ENCODE measurements at regions not wholly inside any gene's neighbourhood (a gene's known extent, or its start where the extent isn't known, plus 50 kb on each side); places are given as distances from the start of the nearest gene placed in this dataset.
A peak's percentile ranks its signal among the peaks of the same experiment; 100 is the strongest.

- no peak for DNase-seq (ENCODE audit: low read depth)
- no peak for TF ChIP-seq CTCF (IDR thresholded peaks at IDR 0.05; ENCODE audit: insufficient read depth, low read depth, low read length, missing control alignments)
- no peak overlapping the region for H3K4me3 ChIP-seq (ENCODE audit: low read depth, low read length)
These were observed 91.2 kb upstream of the SOD3 start for GRCh38 chr4:24704149-24704548.

- DNase-seq (ENCODE audit: low read depth) = no peak
- H3K4me3 ChIP-seq (ENCODE audit: low read depth, low read length) = no peak overlapping the region
- TF ChIP-seq CTCF (IDR thresholded peaks at IDR 0.05; ENCODE audit: insufficient read depth, low read depth, low read length, missing control alignments) = no peak
These were observed 90.2 kb upstream of the SOD3 start for GRCh38 chr4:24705016-24705753.

- no peak for DNase-seq (ENCODE audit: low read depth)
- TF ChIP-seq CTCF (IDR thresholded peaks at IDR 0.05; ENCODE audit: insufficient read depth, low read depth, low read length, missing control alignments) = no peak
- no peak overlapping the region for H3K4me3 ChIP-seq (ENCODE audit: low read depth, low read length)
These were observed 81.8 kb upstream of the SOD3 start for GRCh38 chr4:24713604-24714003.

GRCh38 chr4:24719615-24720014 lies 75.8 kb upstream of the SOD3 start:
- no peak for DNase-seq (ENCODE audit: low read depth)
- TF ChIP-seq CTCF (IDR thresholded peaks at IDR 0.05; ENCODE audit: insufficient read depth, low read depth, low read length, missing control alignments) = no peak
- no peak overlapping the region for H3K4me3 ChIP-seq (ENCODE audit: low read depth, low read length)

GRCh38 chr4:24720436-24720835 lies 74.9 kb upstream of the SOD3 start:
- H3K4me3 ChIP-seq (ENCODE audit: low read depth, low read length) = no peak overlapping the region
- no peak for DNase-seq (ENCODE audit: low read depth)
- TF ChIP-seq CTCF (IDR thresholded peaks at IDR 0.05; ENCODE audit: insufficient read depth, low read depth, low read length, missing control alignments) = no peak

- DNase-seq (ENCODE audit: low read depth) = no peak
- no peak overlapping the region for H3K4me3 ChIP-seq (ENCODE audit: low read depth, low read length)
- no peak for TF ChIP-seq CTCF (IDR thresholded peaks at IDR 0.05; ENCODE audit: insufficient read depth, low read depth, low read length, missing control alignments)
These were observed 74.4 kb upstream of the SOD3 start for GRCh38 chr4:24720979-24721378.

GRCh38 chr4:24722026-24722568 lies 73.3 kb upstream of the SOD3 start:
- peak; percentile 2 for DNase-seq (ENCODE audit: low read depth)
- H3K4me3 ChIP-seq (ENCODE audit: low read depth, low read length) = no peak overlapping the region
- no peak for TF ChIP-seq CTCF (IDR thresholded peaks at IDR 0.05; ENCODE audit: insufficient read depth, low read depth, low read length, missing control alignments)
